Endothelial cell of umbilical vein (primary cell): ENCODE measurements at regions not wholly inside any gene's neighbourhood (a gene's known extent, or its start where the extent isn't known, plus 50 kb on each side); places are given as distances from the start of the nearest gene placed in this dataset.

Experiments used
- BruUV-seq: library from RNA; stranded (reverse); fragments of 400-500 nt; replicated peaks from 2 replicates; lab custom pipeline; 2021; lab: Mats Ljungman, UMichigan
- CTCF ChIA-PET: fragments of 300-600, 350-600 bp; sonication (Branson Sonifier 250); formaldehyde crosslinking; loops from one replicate; lab custom pipeline; 2021; ENCODE audit warnings: antibody characterized with exemption, inconsistent platforms; lab: Charles Lee
- POLR2A ChIA-PET: fragments of 300-600, 350-600 bp; sonication (Branson Sonifier 250); formaldehyde crosslinking; loops from one replicate; lab custom pipeline; 2021; ENCODE audit warnings: antibody characterized with exemption, inconsistent platforms; lab: Charles Lee
- DNase-seq: peaks from one replicate; pipeline ENCODE4 v3.0.0-alpha.2; 2011; ENCODE audit warnings: low read depth, low spot score
- FAIRE-seq: peaks from 2 replicates; lab custom pipeline; 2011; peaks lifted over from hg19 to GRCh38; lab: Jason Lieb, UNC
- H2AFZ ChIP-seq: 2 replicates; pipeline ENCODE4 v1.6.0; 2012; ENCODE audit warnings: low read depth, low read length, control low read depth, inconsistent platforms
- H3K27ac ChIP-seq: 2 replicates; pipeline ENCODE4 v1.5.1; 2011; ENCODE audit warnings: low read depth, mild to moderate bottlenecking, control low read depth, low read length, moderate library complexity; ENCODE audit not compliant: insufficient read depth
- H3K27me3 ChIP-seq, 2 experiments: 2 replicates each; pipeline versions ENCODE4 v1.6.0 to v1.6.1; 2011; ENCODE audit warnings: low read length in 2 of 2, mixed read lengths in 1 of 2; ENCODE audit not compliant: control insufficient read depth in 2 of 2, insufficient read depth in 2 of 2
- H3K36me3 ChIP-seq, 2 experiments: 2 replicates in 1 of 2; 3 replicates in 1 of 2; pipeline ENCODE4 v1.5.1; 2011; ENCODE audit warnings: low read length in 2 of 2, mild to moderate bottlenecking in 1 of 2, moderate library complexity in 1 of 2; ENCODE audit not compliant: control insufficient read depth in 2 of 2, insufficient read depth in 2 of 2; ENCODE audit errors: extremely low read depth in 1 of 2
- H3K4me1 ChIP-seq: 3 replicates; pipeline ENCODE4 v1.5.1; 2011; ENCODE audit warnings: mild to moderate bottlenecking, low read length; ENCODE audit not compliant: control insufficient read depth, insufficient read depth; ENCODE audit errors: extremely low read depth
- H3K4me2 ChIP-seq: 2 replicates; pipeline ENCODE4 v1.6.1; 2011; ENCODE audit warnings: low read length, control low read depth, mixed read lengths; ENCODE audit not compliant: insufficient read depth
- H3K4me3 ChIP-seq, 3 experiments: fragments of 200-600 bp in 1 of 3; sonication (generic), shearing (Covaris generic) in 1 of 3; replicated peaks in 1 of 3; 2 replicates each; pipeline ENCODE4 v1.5.1; 2011 to 2016; ENCODE audit warnings: control low read depth in 3 of 3, low read length in 3 of 3, mild to moderate bottlenecking in 2 of 3, inconsistent platforms in 1 of 3, low read depth in 1 of 3, moderate library complexity in 1 of 3; ENCODE audit not compliant: insufficient read depth in 1 of 3
- H3K79me2 ChIP-seq: 2 replicates; pipeline ENCODE4 v1.6.0; 2012; ENCODE audit warnings: low read length, inconsistent platforms; ENCODE audit not compliant: control insufficient read depth, insufficient read depth
- H3K9ac ChIP-seq: replicated peaks from 2 replicates; pipeline ENCODE3; 2011; ENCODE audit warnings: low read length, control low read depth; ENCODE audit not compliant: insufficient read depth; ENCODE audit errors: extremely low read depth
- H3K9me1 ChIP-seq: replicated peaks from 3 replicates; pipeline ENCODE4 v1.6.0; 2011; ENCODE audit warnings: mild to moderate bottlenecking, low read length; ENCODE audit not compliant: control insufficient read depth, insufficient read depth; ENCODE audit errors: extremely low read depth
- H3K9me3 ChIP-seq: replicated peaks from 2 replicates; pipeline ENCODE4 v1.5.1; 2012; ENCODE audit warnings: low read length, inconsistent platforms; ENCODE audit not compliant: control insufficient read depth, insufficient read depth
- H4K20me1 ChIP-seq: replicated peaks from 2 replicates; pipeline ENCODE3; 2011; ENCODE audit warnings: mild to moderate bottlenecking, low read length; ENCODE audit not compliant: control insufficient read depth, insufficient read depth; ENCODE audit errors: extremely low read depth
- CTCF ChIP-seq, 2 donors: IDR thresholded peaks; 1 replicate in 1 of 2; 2 replicates in 1 of 2; pipeline ENCODE4 v1.5.1; 2011; ENCODE audit warnings: low read length in 2 of 2, mild to moderate bottlenecking in 2 of 2, moderate library complexity in 2 of 2, control low read depth in 1 of 2, inconsistent platforms in 1 of 2, low read depth in 1 of 2; ENCODE audit not compliant: insufficient read depth in 1 of 2; ENCODE audit errors: extremely low read depth in 1 of 2
- EZH2 ChIP-seq: IDR thresholded peaks from 2 replicates; pipeline ENCODE4 v1.6.1; 2012; ENCODE audit warnings: borderline replicate concordance, low read depth, mild to moderate bottlenecking, moderate library complexity, low read length, inconsistent platforms; ENCODE audit not compliant: severe bottlenecking
- GATA2 ChIP-seq: IDR thresholded peaks from 2 replicates; pipeline ENCODE4 v1.7.0; 2011; ENCODE audit warnings: low read depth, mild to moderate bottlenecking, moderate library complexity, mixed read lengths, low read length; ENCODE audit not compliant: insufficient read length, insufficient read depth
- MAX ChIP-seq: IDR thresholded peaks from 2 replicates; pipeline ENCODE4 v1.6.1; 2011; ENCODE audit not compliant: insufficient read depth, insufficient read length
- MYC ChIP-seq: IDR thresholded peaks from one replicate; pipeline ENCODE4 v1.6.1; 2011; ENCODE audit warnings: mild to moderate bottlenecking, low read depth, low read length
- POLR2AphosphoS5 ChIP-seq: IDR thresholded peaks from 2 replicates; pipeline ENCODE4 v1.6.1; 2012; ENCODE audit warnings: low read depth, mild to moderate bottlenecking, control low read depth, low read length, moderate library complexity; ENCODE audit not compliant: insufficient read depth
- dilution Hi-C: fragments of 300-500 bp; cut with MboI; formaldehyde crosslinking; loops from one replicate; pipeline ENCODE4 v1.15.0; 2019; ENCODE audit warnings: low sequenced_read_pairs; ENCODE audit not compliant: extremely low pct_ligation_motif_present
- intact Hi-C: fragments of 100-400 bp; cut with micrococcal nuclease; formaldehyde crosslinking; loops from one replicate; pipeline ENCODE4 v1.10.0; 2022

- BruUV-seq, result no TSS peak
These were observed 193.4 kb downstream of the SHOX2 start for GRCh38 chr3:157912514-157913451.

More at GRCh38 chr3:157912514-157913451, 193.4 kb downstream of the SHOX2 start:
- intact Hi-C loops (no loop called here), dilution Hi-C loops (no loop called here)
- H3K4me2 ChIP-seq, result no peak overlapping the region
- no peaks in the 10 kb centered on the region for H3K9me3 ChIP-seq
- TF ChIP-seq EZH2, result no peak
- TF ChIP-seq CTCF (IDR thresholded peaks at IDR 0.05; ENCODE audit: extremely low read depth in 1 of 2, insufficient read depth in 1 of 2, low read depth in 1 of 2, low read length in 2 of 2), result no peak
- TF ChIP-seq POLR2AphosphoS5, result no peak
- no peak for TF ChIP-seq MYC
- no peak for TF ChIP-seq GATA2
- no peak for TF ChIP-seq MAX
- no peaks in the 10 kb centered on the region for H3K36me3 ChIP-seq
- FAIRE-seq, result no peak
- H3K4me1 ChIP-seq, result no peaks in the 10 kb centered on the region
- no peaks in the 10 kb centered on the region for H3K27me3 ChIP-seq
- ChIA-PET CTCF (no interaction called here), POLR2A (no interaction called here)
- H3K9ac ChIP-seq, result no peak overlapping the region
- no peak overlapping the region for H2AFZ ChIP-seq
- DNase-seq, result no peak
- no peaks in the 10 kb centered on the region for H4K20me1 ChIP-seq
- no peak overlapping the region for H3K27ac ChIP-seq
- H3K9me1 ChIP-seq, result no peaks in the 10 kb centered on the region
- no peak overlapping the region for H3K4me3 ChIP-seq
- no peaks in the 10 kb centered on the region for H3K79me2 ChIP-seq
